K562 (cell line): ENCODE measurements at regions not wholly inside any gene's neighbourhood (a gene's known extent, or its start where the extent isn't known, plus 50 kb on each side); places are given as distances from the start of the nearest gene placed in this dataset.

Experiments used
- ATAC-seq: fragments of 200-7000 bp; cut with Tn5 transposase; 3 replicates; pipeline ENCODE4 v1.9.1; 2020; ENCODE audit warnings: moderate library complexity
- BruUV-seq: library from RNA; stranded (reverse); fragments of 400-500 nt; replicated peaks from 2 replicates; lab custom pipeline; 2021; lab: Mats Ljungman, UMichigan
- CTCF ChIA-PET: fragments of 300-600 bp; formaldehyde crosslinking; extraction: SDS; loops from one replicate; lab custom pipeline; 2021; ENCODE audit warnings: low intra/inter-chr PET ratio; lab: Yijun Ruan, JAX
- POLR2A ChIA-PET: fragments of 300-600, 350-650 bp; sonication (Branson Sonifier 250); formaldehyde crosslinking; extraction: SDS; loops from one replicate; lab custom pipeline; 2021; ENCODE audit warnings: antibody characterized with exemption, inconsistent platforms; lab: Yijun Ruan, JAX
- DNase-seq, 4 experiments: peaks; one replicate each; pipeline versions ENCODE4 v3.0.0 to v3.0.0-alpha.2; 2011 to 2018; ENCODE audit warnings: low spot score in 3 of 4, mixed read lengths in 3 of 4; ENCODE audit errors: extremely low read depth in 1 of 4
- FAIRE-seq: peaks from 2 replicates; lab custom pipeline; 2011; peaks lifted over from hg19 to GRCh38; lab: Jason Lieb, UNC
- H2AFZ ChIP-seq: 2 replicates; pipeline ENCODE4 v1.6.0; 2011; ENCODE audit warnings: low read depth, low read length, control low read depth, inconsistent platforms
- H3K27ac ChIP-seq: fragments of 200-600 bp; 3 replicates; pipeline ENCODE4 v1.8.0; 2011; ENCODE audit warnings: low read depth, mild to moderate bottlenecking, control low read depth, inconsistent platforms, low read length, moderate library complexity, mixed read lengths; ENCODE audit errors: extremely low read depth
- H3K27me3 ChIP-seq, 2 experiments: fragments of 300-600 bp in 1 of 2; 2 replicates in 1 of 2; 3 replicates in 1 of 2; pipeline versions ENCODE4 v1.6.0 to v1.8.0; 2011; ENCODE audit warnings: inconsistent platforms in 2 of 2, low read length in 2 of 2, mild to moderate bottlenecking in 1 of 2, mixed read lengths in 1 of 2, moderate library complexity in 1 of 2; ENCODE audit not compliant: control insufficient read depth in 2 of 2, insufficient read depth in 2 of 2
- H3K36me3 ChIP-seq: fragments of 300-600 bp; 3 replicates; pipeline ENCODE4 v1.8.0; 2011; ENCODE audit warnings: mild to moderate bottlenecking, low read length, inconsistent platforms; ENCODE audit not compliant: control insufficient read depth, insufficient read depth
- H3K4me1 ChIP-seq, 2 experiments: fragments of 200-600 bp in 1 of 2; replicated peaks in 1 of 2; 2 replicates in 1 of 2; 3 replicates in 1 of 2; pipeline versions ENCODE4 v1.5.1 to v1.8.0; 2011; ENCODE audit warnings: inconsistent platforms in 2 of 2, low read length in 2 of 2, mild to moderate bottlenecking in 1 of 2, mixed read lengths in 1 of 2, moderate library complexity in 1 of 2; ENCODE audit not compliant: control insufficient read depth in 2 of 2, insufficient read depth in 2 of 2
- H3K4me2 ChIP-seq: 2 replicates; pipeline ENCODE4 v1.6.1; 2011; ENCODE audit warnings: low read length, control low read depth, inconsistent platforms, mixed read lengths; ENCODE audit not compliant: insufficient read depth
- H3K4me3 ChIP-seq: fragments of 200-600 bp; sonication (generic), shearing (Covaris generic); 2 replicates; pipeline ENCODE4 v1.5.1; 2016; ENCODE audit warnings: control low read depth, inconsistent platforms
- H3K79me2 ChIP-seq: fragments of 200-600 bp; 3 replicates; pipeline ENCODE4 v1.8.0; 2011; ENCODE audit warnings: low read length, inconsistent platforms; ENCODE audit not compliant: control insufficient read depth, insufficient read depth
- H3K9ac ChIP-seq, 2 experiments: 2 replicates each; pipeline versions ENCODE4 v1.6.0 to v1.6.1; 2011; ENCODE audit warnings: low read depth in 2 of 2, low read length in 2 of 2, control low read depth in 1 of 2, inconsistent platforms in 1 of 2, mild to moderate bottlenecking in 1 of 2, mixed read lengths in 1 of 2; ENCODE audit not compliant: insufficient read depth in 1 of 2
- H3K9me1 ChIP-seq: one replicate; pipeline ENCODE4 v1.6.0; 2011; ENCODE audit warnings: inconsistent platforms, mild to moderate bottlenecking, low read length, moderate library complexity; ENCODE audit not compliant: control insufficient read depth, insufficient read depth
- H3K9me3 ChIP-seq: replicated peaks from 2 replicates; pipeline ENCODE4 v1.5.1; 2011; ENCODE audit warnings: low read depth, low read length, inconsistent platforms; ENCODE audit not compliant: control insufficient read depth, insufficient read depth
- H4K20me1 ChIP-seq: replicated peaks from 2 replicates; pipeline ENCODE4 v1.6.1; 2011; ENCODE audit warnings: low read length, inconsistent platforms, mixed read lengths; ENCODE audit not compliant: control insufficient read depth, insufficient read depth
- CBFA2T2 ChIP-seq: fragments of 450-650 bp; conservative IDR thresholded peaks from 2 replicates; pipeline ENCODE4 v1.6.1; 2017; ENCODE audit warnings: mild to moderate bottlenecking
- CBX2 ChIP-seq: fragments of 200-600 bp; sonication (generic); IDR thresholded peaks from one replicate; pipeline ENCODE4 v1.6.1; 2012; ENCODE audit warnings: mild to moderate bottlenecking, low read length, inconsistent platforms; ENCODE audit not compliant: insufficient read depth, poor library complexity, severe bottlenecking
- CREB3 ChIP-seq: fragments of 450-650 bp; conservative IDR thresholded peaks from 2 replicates; pipeline ENCODE4 v1.6.1; 2016; ENCODE audit warnings: missing genetic modification characterization, low read depth, mild to moderate bottlenecking, missing compliant biosample characterization, moderate library complexity
- DIDO1 ChIP-seq: fragments of 450-650 bp; IDR thresholded peaks from 2 replicates; pipeline ENCODE4 v1.6.1; 2016; ENCODE audit warnings: low read depth, missing biosample characterization, missing genetic modification characterization
- DLX4 ChIP-seq: fragments of 250-450 bp; sonication (Bioruptor Pico); IDR thresholded peaks from 2 replicates; pipeline ENCODE4 v1.6.1; 2021; ENCODE audit warnings: mild to moderate bottlenecking
- ELK3 ChIP-seq: fragments of 450-650 bp; formaldehyde crosslinking; IDR thresholded peaks from 2 replicates; pipeline ENCODE4 v1.4.0; 2020; ENCODE audit warnings: mild to moderate bottlenecking
- GATAD2B ChIP-seq: fragments of 450-650 bp; IDR thresholded peaks from 2 replicates; pipeline ENCODE4 v1.6.1; 2017; ENCODE audit warnings: mild to moderate bottlenecking, borderline replicate concordance
- HMG20B ChIP-seq: fragments of 250-450 bp; sonication (Bioruptor Pico); IDR thresholded peaks from 2 replicates; pipeline ENCODE4 v1.5.0; 2021; ENCODE audit warnings: mild to moderate bottlenecking
- MXD1 ChIP-seq: fragments of 250-450 bp; sonication (Bioruptor Pico); IDR thresholded peaks from 2 replicates; pipeline ENCODE4 v1.8.0; 2021; ENCODE audit warnings: borderline replicate concordance, mild to moderate bottlenecking, moderate library complexity; ENCODE audit not compliant: poor library complexity, severe bottlenecking
- NCOA2 ChIP-seq, 2 experiments: fragments of 450-650 bp; IDR thresholded peaks; 2 replicates each; pipeline ENCODE4 v1.6.1; 2018; ENCODE audit warnings: mild to moderate bottlenecking in 2 of 2, moderate library complexity in 1 of 2; ENCODE audit not compliant: partially characterized antibody in 2 of 2
- NR2C2 ChIP-seq, 2 experiments: fragments of 200-800 bp in 1 of 2; sonication (Bioruptor generic) in 1 of 2; sonication (generic) in 1 of 2; formaldehyde crosslinking in 1 of 2; IDR thresholded peaks; 2 replicates each; pipeline versions ENCODE4 v1.6.1 to v1.8.0; 2016 to 2022; ENCODE audit warnings: mild to moderate bottlenecking in 1 of 2, missing compliant biosample characterization in 1 of 2, missing genetic modification characterization in 1 of 2, missing genetic modification reagents in 1 of 2
- POLR2AphosphoS5 ChIP-seq: IDR thresholded peaks from 2 replicates; pipeline ENCODE4 v1.6.1; 2011; ENCODE audit warnings: mild to moderate bottlenecking, low read depth, low read length, moderate library complexity; ENCODE audit not compliant: control insufficient read depth, insufficient read depth
- POLR3G ChIP-seq: IDR thresholded peaks from 2 replicates; pipeline ENCODE4 v1.6.1; 2011; ENCODE audit not compliant: insufficient read length, insufficient replicate concordance; ENCODE audit errors: extremely low read depth
- SRSF9 ChIP-seq: fragments of 200-400 bp; formaldehyde crosslinking; IDR thresholded peaks from 2 replicates; pipeline ENCODE4 v1.6.1; 2017; ENCODE audit warnings: low read depth, low read length, borderline replicate concordance
- ZBTB33 ChIP-seq: sonication (generic); formaldehyde crosslinking; IDR thresholded peaks from 2 replicates; pipeline ENCODE4 v1.8.1; 2023; ENCODE audit warnings: mild to moderate bottlenecking, missing genetic modification reagents
- ZFP36 ChIP-seq: fragments of 150-350 bp; IDR thresholded peaks from 2 replicates; pipeline ENCODE4 v1.6.1; 2018; ENCODE audit warnings: low read length, low read depth; ENCODE audit not compliant: partially characterized antibody
- ZZZ3 ChIP-seq: fragments of 450-650 bp; IDR thresholded peaks from 2 replicates; pipeline ENCODE4 v1.6.1; 2016; ENCODE audit warnings: antibody characterized with exemption, mild to moderate bottlenecking, moderate library complexity
- in situ Hi-C: fragments of 300-500 bp; cut with MboI; formaldehyde crosslinking; loops from 4 replicates; pipeline ENCODE4 v1.15.0; 2018; ENCODE audit warnings: inconsistent platforms, mixed read lengths
- intact Hi-C: fragments of 100-400 bp; cut with micrococcal nuclease; formaldehyde crosslinking; loops from 2 replicates; pipeline ENCODE4 v1.14.2; 2022

- Histone ChIP-seq H3K9ac (no peak overlapping the region), H3K4me3 (no peak overlapping the region), H3K27me3 (no peaks in the 10 kb centered on the region), H3K4me2 (no peak overlapping the region), H4K20me1 (no peaks in the 10 kb centered on the region), H2AFZ (no peak overlapping the region), H3K27ac (no peak overlapping the region), H3K9me3 (no peaks in the 10 kb centered on the region), H3K79me2 (no peaks in the 10 kb centered on the region), H3K36me3 (no peaks in the 10 kb centered on the region), H3K9me1 (no peaks in the 10 kb centered on the region), H3K4me1 (no peaks in the 10 kb centered on the region)
- FAIRE-seq (no peak), DNase-seq (no peak), ATAC-seq (no peak)
- POLR2A ChIA-PET, result no interaction called here
- BruUV-seq, result no TSS peak
- in situ Hi-C loops, result no loop called here
- CTCF ChIA-PET, result no interaction called here
- intact Hi-C loops, result no loop called here
- TF ChIP-seq ZFP36, result no peak
- no peak for TF ChIP-seq POLR3G
- no peak for TF ChIP-seq HMG20B (CRISPR knock-in tag)
- no peak for TF ChIP-seq DLX4 (CRISPR knock-in tag)
- no peak for TF ChIP-seq NR2C2 (CRISPR knock-in tag; IDR thresholded peaks at IDR 0.05)
- TF ChIP-seq NR2C2 (tag; IDR thresholded peaks at IDR 0.05), result no peak
- TF ChIP-seq SRSF9, result no peak
- no peak for TF ChIP-seq ZZZ3
- TF ChIP-seq MXD1 (CRISPR knock-in tag), result no peak
- no peak for TF ChIP-seq ELK3 (CRISPR knock-in tag)
- no peak for TF ChIP-seq ZBTB33 (CRISPR knock-in tag)
- no peak for TF ChIP-seq POLR2AphosphoS5
- no peak for TF ChIP-seq CBFA2T2
- no peak for TF ChIP-seq CBX2
- no peak for TF ChIP-seq GATAD2B
- TF ChIP-seq CREB3, result no peak
- TF ChIP-seq DIDO1, result no peak
- TF ChIP-seq NCOA2 (IDR thresholded peaks at IDR 0.05; ENCODE audit: partially characterized antibody in 2 of 2), result no peak
These were observed 209.3 kb upstream of the NREP start for GRCh38 chr5:111966290-111966689.
